Large intestine (tissue), 3 donors: ENCODE measurements at regions not wholly inside any gene's neighbourhood (a gene's known extent, or its start where the extent isn't known, plus 50 kb on each side); places are given as distances from the start of the nearest gene placed in this dataset.
"Not testable (repeated sequence)": the region's sequence is repeated elsewhere in the genome, so short reads cannot be mapped to it uniquely, and the experiment has no call there.

Source experiments
- DNase-seq, 2 donors: peaks; one replicate each; pipeline versions ENCODE4 v3.0.0 to v3.0.0-alpha.2; 2013
- H3K27ac ChIP-seq: one replicate; pipeline ENCODE4 v1.5.1; 2013; ENCODE audit warnings: low read length
- H3K27me3 ChIP-seq: 2 replicates; pipeline ENCODE4 v1.6.1; 2013; ENCODE audit warnings: low read length; ENCODE audit not compliant: control insufficient read depth, insufficient read depth
- H3K36me3 ChIP-seq: 2 replicates; pipeline ENCODE4 v1.6.1; 2013; ENCODE audit warnings: low read length; ENCODE audit not compliant: control insufficient read depth, insufficient read depth
- H3K4me1 ChIP-seq: one replicate; pipeline ENCODE4 v1.6.1; 2013; ENCODE audit warnings: low read length; ENCODE audit not compliant: control insufficient read depth, insufficient read depth
- H3K4me3 ChIP-seq: one replicate; pipeline ENCODE4 v1.5.1; 2013; ENCODE audit warnings: low read length
- H3K9me3 ChIP-seq: one replicate; pipeline ENCODE4 v1.6.1; 2013; ENCODE audit warnings: mild to moderate bottlenecking, low read depth, low read length, moderate library complexity; ENCODE audit not compliant: control insufficient read depth
- WGBS: methylation state at CpG from one replicate; pipeline ENCODE4 v1.1.5; 2013; ENCODE audit warnings: low lambda C conversion rate; ENCODE audit not compliant: insufficient coverage; 5-methylcytosine and 5-hydroxymethylcytosine counted together

GRCh38 chr21:14058566-14058965 lies 152.2 kb downstream of the LIPI start:
- Histone ChIP-seq H3K27ac (no peak overlapping the region), H3K36me3 (no peaks in the 10 kb centered on the region), H3K4me1 (no peaks in the 10 kb centered on the region), H3K4me3 (no peak overlapping the region), H3K9me3 (peaks cover 44% of the 10 kb centered on the region), H3K27me3 (no peaks in the 10 kb centered on the region)
- WGBS, result no CpG with 5 or more reads among the region's 2 CpGs
- no peak for DNase-seq

DNA sequence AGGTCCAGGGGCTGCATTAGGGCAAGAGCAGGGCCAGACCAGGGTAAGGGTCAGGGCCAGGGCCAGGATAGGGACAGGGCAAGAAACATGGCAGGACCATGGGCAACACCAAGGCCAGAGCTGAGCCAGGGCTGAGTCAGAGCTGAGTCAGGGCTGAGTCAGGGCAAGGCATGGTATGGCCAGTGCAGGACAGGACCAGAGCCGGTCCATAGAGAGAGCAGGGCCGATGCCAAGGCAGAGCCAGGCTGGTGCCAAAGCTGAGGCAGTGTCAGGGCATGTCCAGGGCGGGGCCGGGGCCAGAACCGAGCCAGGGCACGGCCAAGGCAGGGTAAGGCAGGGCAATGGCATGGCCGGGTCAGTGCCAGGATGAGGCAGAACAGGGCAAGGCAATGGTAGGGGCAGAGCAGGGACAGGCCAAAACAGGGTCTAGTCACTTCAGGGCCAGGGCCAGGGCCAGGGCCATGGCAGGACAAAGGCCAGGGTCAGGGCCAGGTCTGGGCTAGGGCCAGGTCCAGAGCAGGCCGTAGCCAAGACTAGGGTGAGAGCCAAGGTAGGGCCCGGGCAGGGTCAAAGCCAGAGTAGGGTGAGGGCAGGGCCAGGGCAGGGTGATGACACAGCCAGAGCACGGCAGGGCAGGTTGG lies 152.8 kb downstream of the LIPI start:
- not testable (repeated sequence) for H3K36me3 ChIP-seq

GRCh38 chr21:14057313-14057712 lies 153.4 kb downstream of the LIPI start:
- Histone ChIP-seq H3K9me3 (peaks cover 33% of the 10 kb centered on the region), H3K4me3 (no peak overlapping the region), H3K27ac (no peak overlapping the region), H3K27me3 (no peaks in the 10 kb centered on the region), H3K4me1 (no peaks in the 10 kb centered on the region), H3K36me3 (no peaks in the 10 kb centered on the region)
- WGBS, result no CpG with 5 or more reads among the region's 4 CpGs
- no peak for DNase-seq

More for the DNA sequence above, 152.8 kb downstream of the LIPI start:
- H3K4me1 ChIP-seq, DNase-seq, H3K4me3 ChIP-seq, H3K27me3 ChIP-seq, H3K27ac ChIP-seq: not testable (repeated sequence)
- peaks cover 38% of the 10 kb centered on the region for H3K9me3 ChIP-seq
- no CpG with 5 or more reads among the region's 10 CpGs for WGBS

GRCh38 chr21:14056771-14057191 lies 154.0 kb downstream of the LIPI start:
- Histone ChIP-seq H3K4me3 (no peak overlapping the region), H3K9me3 (peaks cover 32% of the 10 kb centered on the region), H3K27me3 (no peaks in the 10 kb centered on the region), H3K36me3 (no peaks in the 10 kb centered on the region), H3K4me1 (no peaks in the 10 kb centered on the region), H3K27ac (no peak overlapping the region)
- DNase-seq, result no peak
- no CpG with 5 or more reads among the region's 9 CpGs for WGBS

DNA sequence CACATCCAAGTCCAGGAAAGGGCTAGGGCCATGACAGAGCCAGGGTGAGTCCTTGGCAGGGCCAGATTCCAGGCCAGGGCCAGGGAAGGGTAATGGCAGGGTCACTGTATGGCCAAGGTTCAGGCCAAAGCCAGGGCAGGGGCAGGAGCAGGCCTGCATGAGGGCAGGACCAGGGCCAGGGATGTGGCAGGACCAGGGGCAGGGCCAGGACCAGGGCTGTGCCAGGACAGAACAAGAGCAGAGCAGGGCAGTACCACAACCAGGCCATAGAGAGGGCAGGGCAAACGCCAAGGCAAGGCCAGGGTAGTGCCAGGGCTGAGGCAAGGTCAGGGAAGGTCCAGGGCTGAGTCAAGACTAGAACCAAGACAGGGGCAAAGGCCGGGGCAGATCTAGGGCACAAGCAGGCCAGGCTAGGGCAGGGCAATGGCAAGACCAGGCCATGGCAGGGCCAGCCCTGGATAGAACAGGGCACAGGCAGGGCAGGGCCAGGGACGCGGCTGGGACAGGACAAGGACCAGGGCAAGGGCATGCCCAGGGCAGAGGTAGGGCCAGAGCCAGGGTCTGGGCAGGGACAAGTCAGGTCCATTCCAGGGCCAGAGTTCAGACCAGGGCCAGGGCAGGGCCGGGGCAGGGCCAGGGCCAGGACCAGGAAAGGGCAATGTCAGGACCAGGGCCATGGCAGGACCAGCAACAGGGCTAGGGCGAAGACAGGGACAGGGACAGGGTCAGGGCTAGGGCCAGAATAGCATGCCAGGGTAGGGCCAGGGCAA lies 154.8 kb downstream of the LIPI start:
- H3K27ac ChIP-seq, H3K4me1 ChIP-seq, DNase-seq, H3K36me3 ChIP-seq, H3K27me3 ChIP-seq, H3K4me3 ChIP-seq: not testable (repeated sequence)
- H3K9me3 ChIP-seq, result peaks cover 32% of the 10 kb centered on the region
- no CpG with 5 or more reads among the region's 6 CpGs for WGBS

DNA sequence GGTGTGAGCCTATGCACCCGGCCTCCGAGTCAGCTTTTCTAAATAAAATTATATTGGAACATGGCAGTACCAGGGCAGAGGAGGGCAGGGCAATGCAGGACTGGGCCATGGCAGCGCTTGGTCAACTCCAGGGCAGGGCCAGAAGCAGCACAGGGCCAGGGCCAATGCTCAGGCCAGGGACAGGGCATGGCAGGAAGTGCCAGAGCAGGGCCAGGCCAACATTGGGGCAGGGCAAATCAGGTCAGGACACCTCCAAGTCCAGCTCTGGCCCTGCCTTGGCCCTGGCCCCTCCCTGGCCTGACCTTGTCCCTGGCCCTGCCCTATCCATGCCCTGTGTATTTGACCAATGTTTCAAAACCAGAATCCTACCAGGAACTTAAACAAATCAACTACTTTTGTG lies 156.1 kb downstream of the LIPI start:
- H3K36me3 ChIP-seq, result no peaks in the 10 kb centered on the region
- no peaks in the 10 kb centered on the region for H3K27me3 ChIP-seq
- peaks cover 32% of the 10 kb centered on the region for H3K9me3 ChIP-seq
- no peak overlapping the region for H3K4me3 ChIP-seq
- DNase-seq, result no peak
- H3K4me1 ChIP-seq, result no peaks in the 10 kb centered on the region
- H3K27ac ChIP-seq, result no peak overlapping the region
- WGBS, result no CpG with 5 or more reads among the region's 3 CpGs

DNA sequence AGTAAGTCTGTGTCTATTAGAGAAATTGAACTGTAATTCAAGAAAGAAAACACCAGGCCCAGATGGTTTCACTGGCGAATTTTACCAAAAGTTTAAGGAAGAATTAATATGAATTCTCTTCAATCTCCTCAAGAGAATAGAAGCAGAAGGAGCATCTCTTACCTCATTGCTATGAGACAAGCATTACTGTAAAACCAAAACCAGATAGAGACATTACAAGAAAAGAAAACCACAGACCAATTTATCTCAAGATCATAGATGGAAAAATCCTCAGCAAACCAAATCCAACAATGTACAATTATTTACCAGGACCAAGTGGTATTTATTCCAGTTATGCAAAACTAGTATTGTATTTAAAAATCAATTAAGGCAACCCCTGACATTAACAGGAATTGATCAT lies 160.6 kb downstream of the LIPI start:
- H3K4me3 ChIP-seq, result no peak overlapping the region
- H3K4me1 ChIP-seq, result no peaks in the 10 kb centered on the region
- H3K9me3 ChIP-seq, result peaks cover 4% of the 10 kb centered on the region
- H3K27ac ChIP-seq, result no peak overlapping the region
- no peak for DNase-seq
- H3K27me3 ChIP-seq, result no peaks in the 10 kb centered on the region
- 100% methylated on average over 1 of the region's 1 CpG for WGBS
- no peaks in the 10 kb centered on the region for H3K36me3 ChIP-seq

DNA sequence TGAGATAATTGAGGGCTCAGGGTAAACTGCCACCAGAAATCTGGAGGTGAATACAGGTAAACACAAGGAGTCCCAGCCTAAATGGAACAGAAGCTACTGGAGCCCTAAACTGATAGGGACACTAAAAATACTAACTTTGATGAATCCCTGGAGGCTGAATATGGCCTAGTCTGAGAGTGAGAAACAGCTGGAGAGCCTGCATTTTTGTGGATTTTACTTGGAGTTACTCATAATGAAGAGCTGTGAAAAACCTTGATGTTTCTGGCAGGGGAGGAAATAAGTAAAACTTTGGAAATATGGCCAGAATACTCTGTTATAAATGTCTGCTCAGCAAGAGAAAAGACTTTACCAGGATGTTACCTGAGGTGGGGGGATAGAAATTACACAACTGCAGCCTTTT lies 164.4 kb downstream of the LIPI start:
- Histone ChIP-seq H3K4me1 (no peaks in the 10 kb centered on the region), H3K27ac (no peak overlapping the region), H3K36me3 (no peaks in the 10 kb centered on the region), H3K4me3 (no peak overlapping the region), H3K9me3 (peaks cover 3% of the 10 kb centered on the region), H3K27me3 (no peaks in the 10 kb centered on the region)
- no peak for DNase-seq

- H3K27me3 ChIP-seq, result no peaks in the 10 kb centered on the region
- H3K27ac ChIP-seq, result no peak overlapping the region
- WGBS, result 89% methylated on average over 1 of the region's 2 CpGs
- H3K36me3 ChIP-seq, result no peaks in the 10 kb centered on the region
- H3K4me1 ChIP-seq, result no peaks in the 10 kb centered on the region
- peaks cover 3% of the 10 kb centered on the region for H3K9me3 ChIP-seq
- no peak overlapping the region for H3K4me3 ChIP-seq
- DNase-seq, result no peak
Measured at GRCh38 chr21:14040386-14040785, 170.4 kb downstream of the LIPI start.

DNA sequence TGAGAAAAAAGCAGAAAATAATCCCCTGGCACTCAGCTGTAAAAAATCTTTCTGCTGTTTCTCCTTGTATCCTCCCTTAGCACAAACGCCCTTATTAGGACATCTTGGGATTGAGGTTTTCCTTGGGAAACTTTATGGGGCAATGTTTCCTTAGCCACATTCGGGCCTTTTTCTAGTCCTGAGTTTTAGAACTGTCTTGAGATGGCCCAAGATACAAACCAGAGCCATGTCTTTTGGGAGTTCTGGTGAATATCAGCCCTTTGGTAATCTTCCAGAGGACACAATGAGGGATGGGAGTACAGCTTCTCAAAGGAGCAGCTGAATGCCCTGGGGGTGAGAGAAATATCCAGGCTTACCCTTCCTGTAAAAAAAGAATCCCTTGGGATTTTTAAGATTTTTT lies 182.1 kb downstream of the LIPI start:
- H3K9me3 ChIP-seq, DNase-seq, H3K27me3 ChIP-seq, H3K4me3 ChIP-seq, H3K4me1 ChIP-seq, H3K27ac ChIP-seq, H3K36me3 ChIP-seq: not testable (repeated sequence)
- WGBS, result no CpG with 5 or more reads among the region's 2 CpGs
